NCI-H345 treated with DMSO at 0.1 percent for 48 hours (cell line): ENCODE measurements at regions not wholly inside any gene's neighbourhood (a gene's known extent, or its start where the extent isn't known, plus 50 kb on each side); places are given as distances from the start of the nearest gene placed in this dataset.
"Not testable (repeated sequence)": the region's sequence is repeated elsewhere in the genome, so short reads cannot be mapped to it uniquely, and the experiment has no call there.

Experiments
- DNase-seq: peaks from one replicate; lab custom pipeline; 2025; ENCODE audit not compliant: unreplicated experiment; lab: John Stamatoyannopoulos, UW

DNA sequence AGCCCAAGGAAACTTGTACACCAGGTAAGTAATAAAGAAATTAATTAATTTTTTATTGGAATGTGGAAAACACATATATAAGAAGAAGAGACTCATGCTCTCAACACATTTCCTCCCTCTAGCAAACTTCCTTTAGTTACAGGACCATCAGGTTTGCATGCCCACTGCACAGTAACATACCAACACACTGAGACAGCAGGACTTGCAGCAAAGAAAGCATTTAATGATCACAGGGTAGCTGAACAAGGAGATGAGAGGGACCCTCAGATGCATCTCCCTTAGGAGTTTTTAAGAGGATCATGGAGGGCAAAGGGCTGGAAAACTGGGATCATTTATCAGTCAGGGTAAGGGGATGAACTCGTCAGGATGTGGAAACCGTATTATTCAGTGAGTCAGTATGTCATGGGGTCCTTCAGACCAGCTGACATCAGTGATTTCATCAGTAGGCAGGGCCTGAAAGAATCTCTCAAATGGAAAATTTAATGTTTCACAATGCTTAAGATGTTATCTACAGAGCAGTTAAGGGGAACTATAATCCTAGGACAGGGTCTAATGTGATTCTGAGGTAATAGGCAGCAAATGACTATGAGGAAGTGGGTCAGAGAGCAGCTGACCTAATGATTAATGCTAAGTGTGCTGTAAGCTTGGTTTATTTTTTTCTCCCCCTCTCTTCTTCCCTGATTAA, 193.8 kb upstream of the RND3 start:
- DNase-seq = no peak

DNA sequence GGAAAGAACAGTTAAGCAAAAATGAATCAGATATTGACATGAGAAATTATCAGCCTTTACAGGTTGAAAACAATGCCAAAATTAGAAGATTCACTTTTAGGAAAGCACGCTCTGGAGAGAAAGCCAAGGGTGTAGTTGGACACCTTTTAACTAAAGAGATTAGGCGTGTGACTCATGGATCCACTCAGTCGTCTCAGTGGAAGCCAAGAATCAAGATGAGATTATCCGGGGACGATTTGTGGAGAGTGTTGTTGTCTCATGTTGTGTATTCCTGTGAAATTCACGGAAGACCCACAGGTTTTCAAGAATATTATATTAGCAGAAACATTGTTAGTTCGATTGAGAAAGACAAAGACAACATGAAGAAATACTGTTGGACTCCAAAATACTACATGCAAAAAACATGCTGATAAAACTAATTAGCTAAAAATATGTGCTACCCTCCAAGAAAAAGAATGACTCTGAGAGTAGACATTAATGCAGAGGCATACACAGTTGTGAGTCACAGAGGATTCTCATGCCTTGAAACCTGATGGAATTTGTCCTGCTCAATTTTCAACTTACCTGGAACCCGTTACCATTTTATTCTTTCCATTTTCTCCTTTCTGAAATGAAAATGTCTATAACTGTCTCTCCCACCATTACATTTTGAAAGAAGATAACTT, 192.1 kb upstream of the RND3 start:
- no peak for DNase-seq

DNA sequence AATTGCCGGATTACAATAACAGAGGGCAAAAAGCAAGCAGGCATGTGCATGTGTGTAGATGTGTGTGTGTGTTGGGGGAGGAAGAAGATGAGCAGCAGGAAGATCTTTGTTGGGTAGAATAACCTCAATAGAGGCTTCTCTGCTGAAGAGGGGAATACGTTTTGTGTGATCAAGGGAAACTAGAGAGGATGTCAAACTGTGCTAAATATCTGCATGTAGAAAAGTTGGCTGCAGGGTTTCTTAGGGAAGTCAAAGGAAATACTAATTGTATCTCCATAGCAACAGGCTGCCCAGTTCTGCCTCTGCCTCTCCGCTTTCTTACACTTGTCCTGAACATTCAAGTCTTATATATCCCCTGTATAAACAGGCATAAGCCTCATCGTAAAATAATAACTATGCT, 190.1 kb upstream of the RND3 start:
- DNase-seq = no peak

DNA sequence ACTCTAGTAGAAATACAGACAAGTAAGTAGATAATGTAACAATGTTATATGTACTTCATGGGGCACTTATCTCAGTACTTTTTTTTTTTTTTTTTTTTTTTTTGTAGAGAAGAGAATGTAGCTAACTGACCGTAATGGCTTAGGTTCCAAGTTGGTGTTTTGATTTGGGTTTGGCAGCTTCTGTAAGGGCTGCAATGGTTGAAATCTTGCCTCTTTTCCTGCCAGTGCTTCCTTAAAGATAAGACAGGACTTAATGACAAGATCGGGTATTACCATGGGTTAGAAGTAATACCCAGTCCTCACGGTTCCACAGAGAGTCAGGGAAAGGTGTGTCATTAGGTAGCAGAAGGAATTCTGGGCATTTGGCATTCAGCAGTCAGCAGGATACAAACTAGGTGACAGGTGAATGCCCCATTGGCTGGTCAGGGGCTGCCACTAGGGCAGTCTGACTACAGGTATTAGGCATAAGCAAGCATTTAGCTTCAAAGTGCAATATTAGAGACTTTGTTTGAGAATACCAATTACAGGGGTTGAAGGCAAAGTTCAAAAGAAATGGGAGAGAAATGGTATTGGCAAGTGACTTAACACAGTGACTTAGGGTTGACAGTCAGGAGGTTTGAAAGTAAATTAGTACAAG, 189.4 kb upstream of the RND3 start:
- DNase-seq = no peak

DNA sequence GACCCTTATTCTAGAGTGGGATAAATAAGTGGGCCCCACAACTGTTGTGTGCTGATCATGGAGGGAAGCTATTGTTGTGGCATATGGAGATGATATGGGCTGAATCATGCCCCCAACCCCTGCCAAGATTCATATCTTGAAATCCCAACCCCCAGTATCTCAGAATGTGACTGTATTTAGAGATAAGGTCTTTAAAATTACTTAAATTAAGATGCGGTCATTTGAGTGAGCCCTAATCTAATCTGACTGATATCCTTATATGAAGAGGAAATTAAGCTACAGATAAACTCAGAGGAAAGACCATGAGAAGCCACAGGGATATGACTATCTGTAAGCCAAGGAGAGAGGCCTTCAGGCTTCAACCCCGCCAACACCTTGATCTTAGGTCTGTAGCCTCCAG, 188.3 kb upstream of the RND3 start:
- no peak for DNase-seq

DNA sequence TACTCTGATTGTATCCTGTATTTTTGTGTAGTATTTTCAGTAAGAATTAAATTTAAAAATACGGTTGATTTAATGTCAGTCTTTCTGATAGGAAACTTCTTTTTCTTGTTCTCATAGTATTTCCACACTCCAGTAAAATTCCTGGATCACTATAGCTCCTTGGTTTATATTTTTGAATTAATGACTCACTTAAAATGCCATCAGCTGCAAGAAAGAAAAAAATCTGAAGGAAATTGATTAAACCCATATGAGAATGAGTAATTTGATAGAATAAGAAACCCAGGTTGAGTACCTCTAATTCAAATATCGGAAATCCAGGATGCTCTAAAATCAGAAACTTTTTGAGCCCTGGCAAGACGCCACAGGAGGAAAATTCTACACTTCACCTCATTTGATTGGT, 186.8 kb upstream of the RND3 start:
- DNase-seq = no peak

DNA sequence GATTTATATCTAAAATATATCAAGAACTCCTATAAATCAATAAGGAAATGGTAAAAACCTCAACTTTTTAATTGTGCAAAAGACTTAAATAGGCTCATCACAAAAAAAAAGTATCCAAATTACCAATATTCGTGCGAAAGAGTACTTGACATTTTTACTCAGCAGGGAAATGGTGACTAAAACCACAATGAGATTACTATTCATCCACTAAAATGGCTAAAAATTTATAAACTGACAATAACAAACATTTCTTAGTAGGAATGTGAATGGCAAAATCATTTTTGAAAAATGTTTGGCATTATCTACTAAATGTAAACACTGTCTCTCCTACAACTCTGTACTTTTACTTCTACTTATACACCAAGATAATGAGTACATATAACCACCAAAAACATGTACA, 184.8 kb upstream of the RND3 start:
- DNase-seq = no peak

DNA sequence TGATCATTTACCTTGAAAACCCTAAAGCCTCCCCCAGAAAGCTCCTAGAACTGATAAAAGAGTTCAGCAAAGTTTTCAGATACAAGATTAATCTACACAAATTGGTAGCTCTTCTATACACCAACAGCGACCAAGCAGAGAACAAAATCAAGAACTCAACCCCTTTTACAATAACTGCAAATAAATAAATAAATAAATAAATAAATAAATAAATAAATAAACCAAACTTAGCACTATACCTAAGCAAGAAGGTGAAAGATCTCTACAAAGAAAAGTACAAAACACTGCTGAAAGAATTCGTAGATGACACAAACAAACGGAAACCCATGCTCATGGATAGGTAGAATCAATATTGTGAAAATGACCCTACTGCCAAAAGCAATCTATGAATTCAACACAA, 182.0 kb upstream of the RND3 start:
- DNase-seq = no peak

DNA sequence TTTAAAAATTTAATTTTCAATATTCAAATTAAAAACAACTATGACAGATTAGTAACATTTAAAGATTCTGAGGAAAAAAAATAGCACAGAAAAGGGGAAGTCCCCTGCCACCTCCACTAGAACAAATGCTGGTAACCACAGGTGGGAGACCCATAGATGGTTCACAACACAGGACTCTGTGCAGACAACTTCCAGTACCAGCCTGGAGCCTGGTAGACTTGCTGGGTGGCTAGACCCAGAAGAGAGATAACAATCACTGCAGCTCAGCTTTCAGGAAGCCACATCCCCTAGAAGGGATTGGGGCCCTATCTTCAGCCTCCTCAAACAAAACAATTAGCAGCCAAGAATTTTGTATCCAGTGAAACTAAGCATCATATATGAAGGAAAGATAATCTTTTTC, 179.6 kb upstream of the RND3 start:
- DNase-seq = not testable (repeated sequence)

DNA sequence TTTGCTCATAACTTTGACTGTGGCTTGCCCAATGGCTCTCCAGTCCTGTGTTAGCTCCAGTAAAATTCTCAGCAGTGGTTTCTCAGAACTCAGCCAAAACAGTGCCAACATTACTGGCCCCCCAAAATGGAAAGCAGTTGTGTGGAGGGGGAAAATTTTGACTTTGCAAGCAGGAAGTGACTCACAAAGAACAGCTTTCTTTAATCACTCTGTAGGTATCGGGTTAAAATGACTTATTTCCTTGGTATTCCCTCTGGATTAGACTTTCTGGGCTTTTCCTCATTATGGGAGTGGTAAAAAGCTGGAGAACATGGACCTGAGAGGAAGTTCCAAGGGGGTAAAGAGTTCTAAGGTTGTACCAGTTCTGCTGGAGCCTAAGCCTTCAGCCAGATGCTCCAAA, 175.7 kb upstream of the RND3 start:
- DNase-seq = no peak

DNA sequence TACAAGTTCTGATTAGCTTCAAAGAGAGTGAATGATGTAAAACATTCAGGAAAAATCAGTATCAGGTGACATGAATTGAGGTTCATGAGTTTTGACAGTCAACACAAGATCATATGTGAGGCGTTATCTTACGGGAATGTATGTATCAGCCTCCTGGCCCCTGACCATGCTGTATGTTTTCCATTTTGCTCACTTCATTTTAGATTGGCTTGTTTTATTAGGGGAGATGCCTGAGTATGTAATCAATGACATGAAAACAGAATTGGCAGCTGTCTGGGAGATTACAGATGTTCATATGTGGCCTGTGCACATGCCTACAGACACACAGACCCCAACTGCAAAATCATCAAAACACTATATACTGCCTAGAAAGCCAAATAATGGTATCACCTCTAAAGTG, 168.5 kb upstream of the RND3 start:
- DNase-seq = no peak

DNA sequence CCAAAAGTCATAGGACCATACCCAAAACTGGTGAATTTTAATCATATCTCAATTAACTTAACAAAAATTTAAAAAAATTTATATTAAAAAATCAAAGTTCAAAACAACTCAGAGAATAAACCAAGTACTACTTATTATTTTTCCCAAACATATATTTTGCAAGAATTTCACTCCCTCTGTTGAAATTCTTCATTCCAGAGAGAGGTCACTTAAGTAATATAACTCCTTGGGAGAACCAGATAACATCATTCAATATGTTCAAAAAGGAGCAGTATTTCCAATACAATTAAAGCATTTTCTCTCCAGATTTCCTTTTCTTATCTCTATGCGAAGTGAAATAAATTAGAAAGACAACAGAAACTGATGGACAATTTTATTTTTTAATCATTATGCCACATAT, 165.9 kb upstream of the RND3 start:
- DNase-seq = no peak

DNA sequence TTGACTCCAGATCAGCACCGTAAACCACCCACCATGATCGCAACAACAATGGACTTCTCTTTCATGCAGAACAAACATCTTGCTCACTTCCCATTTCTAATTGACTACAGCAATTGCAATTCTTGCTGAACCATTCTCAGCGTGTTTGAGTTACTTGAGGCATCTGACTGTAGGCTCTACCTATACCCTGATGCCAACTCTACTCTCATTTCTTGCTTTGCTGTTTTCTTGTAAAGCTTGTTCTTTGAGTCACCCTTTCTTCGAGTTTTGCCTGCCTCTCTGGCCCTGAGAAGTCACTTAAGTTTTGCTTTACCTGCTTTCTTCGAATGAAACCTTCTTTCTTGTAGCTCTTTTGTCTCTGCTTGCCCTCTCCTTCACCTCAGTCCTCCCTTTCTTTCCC, 160.5 kb upstream of the RND3 start:
- DNase-seq = no peak

DNA sequence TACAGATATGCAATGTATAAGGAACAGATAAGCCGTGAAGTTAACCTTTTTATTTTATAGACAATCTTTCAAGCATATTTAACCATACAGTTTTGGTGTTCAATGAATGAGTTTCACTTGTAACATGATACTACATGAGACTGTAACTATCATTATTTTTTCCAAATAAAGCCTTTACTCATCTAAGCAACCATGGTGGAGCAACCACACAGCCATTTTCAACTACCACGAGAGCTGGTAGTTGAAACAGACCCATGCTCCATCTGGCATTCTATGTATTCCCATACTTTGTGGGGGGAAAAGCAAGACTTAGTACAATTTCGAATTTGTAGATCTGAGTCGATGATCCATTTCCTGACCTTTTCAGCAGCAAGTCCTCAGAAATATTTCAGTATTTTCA, 159.3 kb upstream of the RND3 start:
- no peak for DNase-seq

DNA sequence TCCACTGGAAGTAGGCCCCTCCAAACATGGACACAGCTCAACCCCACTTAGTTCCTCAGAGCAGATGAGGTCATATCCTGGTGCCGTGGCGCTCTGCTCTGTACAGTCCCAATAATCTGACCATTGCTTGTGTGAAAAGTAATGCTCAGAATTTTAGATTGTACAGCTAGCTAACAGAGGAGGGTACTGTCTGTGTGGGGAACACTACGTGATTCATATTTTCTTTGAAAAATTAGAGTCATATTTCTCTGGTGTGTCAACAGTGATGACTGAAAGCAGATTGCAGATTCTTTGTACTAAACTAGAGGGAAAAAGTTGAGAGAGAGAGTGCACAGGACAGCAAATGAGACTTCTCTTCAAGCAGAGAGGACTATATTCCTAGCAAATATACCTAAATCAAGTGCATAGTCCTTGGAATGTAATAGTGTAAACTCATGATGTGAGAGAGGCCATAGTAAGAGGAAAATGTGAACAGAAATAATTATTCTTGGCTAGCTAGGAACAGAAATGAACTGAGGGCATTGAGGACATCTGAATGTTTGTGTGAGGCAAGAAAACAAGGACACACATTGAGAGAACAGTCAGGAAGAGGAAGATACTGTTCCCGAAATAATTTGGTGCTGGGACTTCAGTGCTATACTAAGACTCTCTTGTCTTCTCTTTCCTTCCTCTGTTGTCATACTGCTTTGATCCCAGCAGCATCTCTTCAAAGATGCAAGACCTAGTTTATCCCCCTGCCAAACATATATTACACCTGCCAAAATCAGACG, 157.0 kb upstream of the RND3 start:
- DNase-seq = no peak

DNA sequence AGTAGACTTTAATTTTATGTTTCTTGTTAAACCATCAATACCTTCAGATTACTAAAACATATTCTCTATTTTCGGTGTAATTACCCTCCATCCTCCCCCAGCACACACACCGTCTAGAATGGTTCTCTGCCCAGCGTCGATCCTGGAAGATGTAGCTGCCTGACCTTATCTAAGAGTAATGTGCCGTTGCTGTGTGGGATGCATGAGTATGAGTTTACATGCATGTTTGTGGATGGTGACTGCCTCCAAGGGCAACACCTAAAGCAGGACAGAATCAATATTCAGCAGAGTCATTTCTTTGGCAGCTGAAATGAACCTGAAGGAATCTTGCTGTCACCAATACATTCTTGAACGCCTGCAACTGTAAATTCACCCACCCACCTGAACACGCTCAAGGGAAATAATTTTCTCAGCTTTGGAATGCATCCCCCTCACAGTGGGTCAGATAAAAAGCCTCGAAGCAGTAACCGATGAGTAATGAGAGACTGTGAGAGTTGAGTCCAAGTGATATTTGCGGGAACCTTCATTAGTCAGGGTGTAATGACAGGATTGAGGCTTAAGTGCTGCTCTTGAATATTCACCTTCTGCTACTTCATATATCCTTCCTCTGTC, 155.8 kb upstream of the RND3 start:
- DNase-seq = no peak

DNA sequence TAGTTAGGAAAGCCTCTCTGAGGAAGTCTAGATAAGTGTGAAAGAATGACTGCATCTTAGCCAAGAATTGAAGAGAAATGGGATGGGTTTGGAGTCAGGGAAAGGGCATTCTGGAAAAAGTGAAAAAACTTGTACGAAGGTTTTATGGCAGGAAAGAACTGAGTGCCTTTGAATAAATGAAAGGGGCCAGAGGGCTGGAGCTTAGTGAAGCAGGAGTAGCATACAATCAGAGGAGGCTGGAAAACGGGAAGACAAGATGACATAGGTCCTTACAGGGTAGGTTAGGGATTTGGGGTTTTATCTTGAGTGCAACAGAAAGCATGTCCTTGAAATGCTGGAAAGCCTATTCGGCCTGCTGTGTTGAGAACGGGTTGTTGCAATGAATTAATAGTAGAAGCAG, 152.6 kb upstream of the RND3 start:
- DNase-seq = no peak

DNA sequence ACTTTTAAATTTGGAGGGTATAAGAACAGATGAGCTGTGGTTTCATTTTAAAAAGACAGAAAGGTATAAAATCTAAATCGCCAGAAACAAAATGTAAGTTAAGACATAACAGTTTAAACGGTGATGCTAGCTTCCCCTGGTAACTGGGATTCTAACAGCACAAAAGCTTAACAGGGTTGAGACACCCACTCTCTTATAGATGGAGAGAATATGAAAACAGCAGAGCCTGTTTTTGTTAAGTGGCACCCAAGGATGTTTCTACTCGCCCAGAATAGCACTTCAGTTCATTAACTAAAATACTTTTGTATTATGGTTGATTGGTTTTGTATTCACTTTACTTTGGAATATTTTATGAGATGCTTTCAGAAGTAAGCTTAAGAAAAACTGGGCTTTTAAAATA, 151.9 kb upstream of the RND3 start:
- no peak for DNase-seq

DNA sequence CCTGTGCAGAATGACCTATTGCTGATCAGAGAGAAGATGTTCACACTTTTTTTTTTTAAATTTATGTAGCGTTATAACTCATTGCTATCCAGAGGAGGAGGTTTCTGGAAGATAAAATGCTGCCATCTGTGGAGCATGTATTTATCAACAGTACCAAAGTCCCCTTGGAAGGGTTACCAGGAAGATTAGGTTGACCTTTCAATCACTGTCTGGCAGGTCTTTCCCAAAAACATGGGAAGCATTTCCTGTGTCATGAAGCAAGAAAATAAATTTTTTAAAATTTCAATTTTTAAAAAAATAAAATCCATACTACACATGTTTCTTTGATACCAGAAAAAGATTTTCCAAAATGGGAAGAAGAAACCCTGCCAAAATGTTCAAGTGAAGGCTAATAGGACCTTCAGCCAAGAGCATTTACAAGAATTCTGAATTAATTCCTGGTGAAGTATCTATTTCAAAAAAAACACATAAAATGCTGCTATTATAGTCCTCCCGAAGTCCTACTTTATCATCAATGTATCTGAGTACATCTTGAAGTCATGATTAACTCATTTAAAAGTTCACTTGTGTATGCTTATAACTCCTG, 143.9 kb upstream of the RND3 start:
- no peak for DNase-seq

DNA sequence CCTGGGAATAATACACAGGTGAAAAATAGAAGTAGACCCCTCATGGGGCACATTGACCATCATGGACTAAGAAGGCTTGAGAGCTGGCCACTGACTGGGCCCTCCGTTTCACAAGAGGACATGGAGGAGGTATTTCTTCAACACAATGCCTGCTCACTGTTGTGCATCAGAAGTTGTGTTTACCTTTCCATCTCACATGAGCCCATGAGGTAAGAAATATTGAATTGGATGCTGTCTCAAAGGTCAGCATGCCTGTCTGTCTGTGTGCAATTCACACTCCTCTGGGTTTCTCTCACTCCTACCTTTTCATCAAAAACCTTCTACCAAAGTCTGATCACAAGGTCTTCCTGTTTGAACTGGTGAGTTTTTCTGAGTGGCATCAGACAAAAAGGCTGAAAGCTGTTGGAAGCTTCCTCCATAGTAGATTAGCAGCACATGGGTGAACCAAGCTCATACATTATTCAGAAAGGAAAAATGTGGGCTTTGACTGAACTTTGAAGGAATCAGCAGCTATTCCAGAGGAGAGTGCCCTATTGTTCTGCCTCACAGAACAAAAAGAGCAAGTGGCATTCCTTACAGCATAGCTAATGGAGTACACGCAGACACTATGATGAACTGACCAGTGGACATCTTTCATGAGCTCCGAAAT, 143.2 kb upstream of the RND3 start:
- DNase-seq = no peak

DNA sequence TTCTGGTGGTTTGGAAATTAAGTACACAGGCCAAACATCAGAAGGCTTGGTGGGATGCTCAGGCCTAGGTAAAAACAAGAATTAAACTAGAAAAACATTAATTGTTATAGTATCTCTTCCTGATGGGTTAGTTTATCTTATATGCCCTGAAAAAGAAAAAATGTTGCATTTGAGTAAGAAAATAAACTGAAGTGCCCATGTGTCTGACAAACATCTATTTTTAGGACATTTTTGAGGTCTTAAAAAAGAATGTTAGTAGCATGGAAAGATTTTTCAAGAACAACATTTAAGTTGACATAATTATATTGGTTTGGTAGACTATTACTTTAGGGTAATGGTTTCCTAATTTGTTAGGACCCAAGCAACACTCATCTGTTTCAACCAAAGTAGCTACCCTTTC, 140.1 kb upstream of the RND3 start:
- no peak for DNase-seq
